WERI-Rb-1 (cell line): ENCODE measurements at regions not wholly inside any gene's neighbourhood (a gene's known extent, or its start where the extent isn't known, plus 50 kb on each side); places are given as distances from the start of the nearest gene placed in this dataset.
A peak's percentile ranks its signal among the peaks of the same experiment; 100 is the strongest.

Experiments
- DNase-seq: peaks from one replicate; pipeline ENCODE4 v3.0.0-alpha.2; 2020
- H3K27ac ChIP-seq: fragments of 250-450 bp; sonication (Bioruptor Pico); 2 replicates; pipeline ENCODE4 v1.5.1; 2020; ENCODE audit warnings: mild to moderate bottlenecking, moderate library complexity
- H3K27me3 ChIP-seq: fragments of 250-450 bp; sonication (Bioruptor Pico); 2 replicates; pipeline ENCODE4 v1.5.1; 2021; ENCODE audit warnings: mild to moderate bottlenecking, low read depth, moderate library complexity; ENCODE audit not compliant: insufficient read depth, severe bottlenecking
- H3K36me3 ChIP-seq: fragments of 250-450 bp; sonication (Bioruptor Pico); 2 replicates; pipeline ENCODE4 v1.5.1; 2020; ENCODE audit warnings: mild to moderate bottlenecking, moderate library complexity
- H3K4me3 ChIP-seq: 2 replicates; pipeline ENCODE4 v1.5.1; 2011; ENCODE audit warnings: low read depth, mild to moderate bottlenecking, control low read depth, low read length
- H3K9me3 ChIP-seq: fragments of 250-450 bp; sonication (Bioruptor Pico); 2 replicates; pipeline ENCODE4 v1.5.1; 2021; ENCODE audit warnings: mild to moderate bottlenecking, moderate library complexity; ENCODE audit not compliant: severe bottlenecking
- CTCF ChIP-seq: IDR thresholded peaks from 2 replicates; pipeline ENCODE4 v1.5.1; 2011; ENCODE audit warnings: low read depth, mild to moderate bottlenecking, control low read depth, inconsistent platforms, low read length

- H3K4me3 ChIP-seq, result no peak overlapping the region
- no peak for TF ChIP-seq CTCF
- no peaks in the 10 kb centered on the region for H3K36me3 ChIP-seq
Measured at GRCh38 chr1:2894381-2895041, 93.0 kb upstream of the TTC34 start.

GRCh38 chr1:2896824-2897223 lies 95.3 kb upstream of the TTC34 start:
- no peak overlapping the region for H3K27ac ChIP-seq
- H3K36me3 ChIP-seq, result no peaks in the 10 kb centered on the region
- no peaks in the 10 kb centered on the region for H3K27me3 ChIP-seq
- TF ChIP-seq CTCF, result no peak
- DNase-seq, result no peak
- H3K4me3 ChIP-seq, result no peak overlapping the region
- peaks cover 3% of the 10 kb centered on the region for H3K9me3 ChIP-seq

More at GRCh38 chr1:2894381-2895041, 93.0 kb upstream of the TTC34 start:
- Histone ChIP-seq H3K9me3 (peaks cover 3% of the 10 kb centered on the region), H3K27ac (no peak overlapping the region), H3K27me3 (no peaks in the 10 kb centered on the region)
- DNase-seq, result no peak

- H3K27me3 ChIP-seq, result no peaks in the 10 kb centered on the region
- H3K27ac ChIP-seq, result no peak overlapping the region
- no peak for TF ChIP-seq CTCF
- H3K9me3 ChIP-seq, result no peaks in the 10 kb centered on the region
- no peak overlapping the region for H3K4me3 ChIP-seq
- no peaks in the 10 kb centered on the region for H3K36me3 ChIP-seq
- no peak for DNase-seq
Measured at GRCh38 chr1:2903226-2903625, 101.7 kb upstream of the TTC34 start.

GRCh38 chr1:2904191-2904590 lies 102.7 kb upstream of the TTC34 start:
- no peak for DNase-seq
- no peak for TF ChIP-seq CTCF
- Histone ChIP-seq H3K4me3 (no peak overlapping the region), H3K27ac (no peak overlapping the region), H3K27me3 (no peaks in the 10 kb centered on the region), H3K9me3 (no peaks in the 10 kb centered on the region), H3K36me3 (no peaks in the 10 kb centered on the region)

- TF ChIP-seq CTCF, result no peak
- Histone ChIP-seq H3K4me3 (no peak overlapping the region), H3K36me3 (no peaks in the 10 kb centered on the region), H3K9me3 (no peaks in the 10 kb centered on the region), H3K27me3 (no peaks in the 10 kb centered on the region), H3K27ac (no peak overlapping the region)
- no peak for DNase-seq
Measured at GRCh38 chr1:2905356-2905755, 103.9 kb upstream of the TTC34 start.

GRCh38 chr1:2906085-2906484 lies 104.6 kb upstream of the TTC34 start:
- DNase-seq, result peak; percentile 74
- no peak for TF ChIP-seq CTCF
- Histone ChIP-seq H3K9me3 (no peaks in the 10 kb centered on the region), H3K4me3 (peak overlapping the region; percentile 9; the same call in 1 of the 2 replicates), H3K27ac (no peak overlapping the region), H3K36me3 (no peaks in the 10 kb centered on the region), H3K27me3 (no peaks in the 10 kb centered on the region)
